GM12891 (cell line): ENCODE measurements at regions not wholly inside any gene's neighbourhood (a gene's known extent, or its start where the extent isn't known, plus 50 kb on each side); places are given as distances from the start of the nearest gene placed in this dataset.

ENCODE experiments used
- POLR2A ChIP-seq: IDR thresholded peaks from 2 replicates; pipeline ENCODE4 v1.6.1; 2011; ENCODE audit warnings: low read depth, low read length, control low read depth
- POLR2AphosphoS5 ChIP-seq: IDR thresholded peaks from 2 replicates; pipeline ENCODE4 v1.6.1; 2011; ENCODE audit warnings: low read depth, low read length, control low read depth
- POU2F2 ChIP-seq: IDR thresholded peaks from 2 replicates; pipeline ENCODE4 v1.6.1; 2011; ENCODE audit warnings: low read depth, mild to moderate bottlenecking, control low read depth, low read length, moderate library complexity
- SPI1 ChIP-seq: IDR thresholded peaks from 2 replicates; pipeline ENCODE4 v1.6.1; 2011; ENCODE audit warnings: low read depth, low read length, control low read depth
- TAF1 ChIP-seq: IDR thresholded peaks from 2 replicates; pipeline ENCODE4 v1.6.1; 2011; ENCODE audit warnings: low read depth, low read length, control low read depth

DNA sequence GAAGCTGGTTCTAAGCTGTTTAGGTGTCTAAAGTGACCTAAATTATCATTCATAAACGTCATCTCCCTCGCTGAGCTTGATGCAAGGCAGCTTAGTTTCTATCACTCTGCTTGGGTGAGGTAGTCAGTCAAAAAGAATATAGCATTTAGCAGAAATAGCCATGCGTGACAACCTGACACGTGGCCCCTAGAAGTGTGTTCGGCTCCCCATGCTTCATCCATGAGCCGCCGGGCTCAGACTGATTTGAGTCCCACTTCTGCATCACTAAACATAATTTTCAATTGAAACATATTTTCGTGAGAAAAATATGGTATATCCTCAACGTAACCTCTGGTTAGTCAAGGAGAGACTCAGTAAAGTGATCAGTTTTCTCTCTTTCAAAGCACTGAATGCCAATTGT is 459.8 kb downstream of the IRS2 start:
- TF ChIP-seq POLR2A (no peak), TAF1 (no peak), POLR2AphosphoS5 (no peak), SPI1 (no peak), POU2F2 (no peak)
